NCI-H226 (cell line): ENCODE measurements at regions not wholly inside any gene's neighbourhood (a gene's known extent, or its start where the extent isn't known, plus 50 kb on each side); places are given as distances from the start of the nearest gene placed in this dataset.

Experiments
- DNase-seq: peaks from one replicate; pipeline ENCODE4 v3.0.0-alpha.2; 2015

DNA sequence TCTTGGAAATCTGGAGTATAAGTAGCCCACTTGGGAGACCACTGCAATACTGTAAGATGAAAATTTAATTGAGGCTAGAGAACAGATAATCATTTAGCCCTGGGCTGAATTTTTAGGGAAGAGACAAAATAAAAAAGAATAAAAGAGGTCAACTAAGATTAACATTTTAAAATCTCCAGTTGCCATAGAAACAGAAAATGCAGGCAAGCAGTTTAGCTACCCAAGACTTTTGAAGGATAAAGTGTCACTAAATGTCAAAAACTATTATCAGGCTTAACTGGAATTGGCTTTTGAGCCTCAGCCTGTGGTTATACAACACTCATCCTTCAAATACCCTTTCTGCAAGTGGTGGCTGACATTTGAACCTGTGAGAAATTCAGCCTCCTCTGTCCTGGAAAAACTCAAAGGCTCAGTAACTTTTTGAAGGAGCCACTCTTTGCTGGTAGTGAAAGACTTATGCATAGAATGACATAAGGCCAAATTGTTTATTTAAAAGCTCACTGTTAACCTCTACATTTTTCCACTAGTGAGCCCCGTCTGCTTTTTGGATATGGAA lies 220.7 kb upstream of the KCNJ16 start:
- DNase-seq, result no peak

DNA sequence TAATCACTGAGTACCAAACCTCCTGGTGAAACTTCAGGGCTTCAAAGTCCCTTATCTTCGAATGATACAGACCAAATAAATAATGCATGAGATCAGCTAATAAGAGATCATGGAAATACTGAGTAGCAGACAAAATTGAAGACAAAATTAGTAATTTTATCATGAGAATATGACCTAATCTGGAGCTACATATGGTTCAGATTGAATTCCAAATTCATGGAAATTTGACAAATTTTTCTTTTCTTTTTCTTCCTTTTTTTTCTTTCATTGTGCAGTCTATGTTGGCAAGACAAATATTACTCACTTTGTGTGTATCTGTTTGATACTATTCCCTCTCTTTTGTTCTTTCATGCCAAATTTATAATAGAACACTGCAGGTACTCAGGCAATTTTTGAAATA lies 218.1 kb upstream of the KCNJ16 start:
- no peak for DNase-seq

DNA sequence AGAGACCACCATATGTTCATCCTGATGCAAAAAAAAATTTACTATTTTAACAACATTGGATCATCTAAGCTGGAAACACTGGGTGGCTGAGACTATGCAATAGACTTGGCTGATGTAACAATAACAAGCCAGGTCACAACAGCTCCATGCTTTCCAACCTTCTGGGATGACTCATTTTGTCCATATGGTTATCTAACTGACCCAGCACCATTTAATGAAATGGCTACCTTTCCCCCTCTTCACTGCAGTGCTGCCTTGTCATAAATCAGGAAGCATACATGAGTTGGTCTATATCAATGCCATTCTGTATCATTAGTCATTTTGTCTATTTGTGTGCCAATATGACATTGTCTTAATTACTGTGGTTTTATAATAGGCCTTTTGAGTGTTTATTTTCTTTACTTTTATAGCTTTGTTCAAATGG lies 217.6 kb upstream of the KCNJ16 start:
- DNase-seq, result no peak

DNA sequence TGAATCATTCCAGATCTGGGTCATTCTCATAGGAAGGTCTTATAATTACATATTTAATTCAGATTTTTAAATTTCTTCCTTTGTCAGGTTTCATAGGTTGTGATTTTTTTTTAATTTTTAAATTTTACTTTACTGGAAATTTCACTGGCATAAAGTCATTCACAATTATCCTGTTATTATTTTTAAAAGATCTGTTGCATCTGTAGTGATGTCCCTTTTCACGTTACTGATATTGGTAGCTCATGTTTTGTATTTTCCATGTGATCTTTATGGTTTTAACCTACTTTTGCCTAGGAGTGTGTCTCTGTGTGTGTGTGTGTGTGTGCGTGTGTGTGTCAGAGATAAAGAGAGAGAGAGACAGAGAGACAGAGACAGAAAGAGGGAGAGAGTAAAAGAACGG lies 216.6 kb upstream of the KCNJ16 start:
- no peak for DNase-seq

DNA sequence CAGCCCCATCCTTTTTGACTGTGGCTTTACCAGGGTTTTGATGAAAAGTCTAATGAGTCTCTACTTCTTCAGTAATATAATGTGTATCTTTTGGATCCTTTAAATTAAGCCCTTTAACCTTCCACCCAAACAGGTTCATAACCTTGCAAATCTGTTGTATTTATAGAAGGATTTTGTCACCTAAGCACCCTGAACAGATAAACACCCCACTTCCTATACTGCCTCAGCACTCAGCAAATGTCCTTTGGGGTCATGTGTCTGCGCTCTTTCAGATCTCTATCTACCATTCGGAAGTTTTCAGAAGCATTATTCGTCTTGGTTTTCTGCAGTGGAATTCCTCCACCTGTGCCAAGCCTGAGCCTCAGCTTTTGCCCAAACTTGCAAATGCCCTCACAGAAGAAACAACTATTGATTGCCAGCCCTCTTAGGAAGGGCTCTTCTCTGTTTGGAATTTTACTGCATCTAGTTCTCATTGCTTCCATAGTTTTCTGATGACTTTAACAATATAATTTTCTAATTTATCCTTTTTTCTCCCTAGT lies 214.8 kb upstream of the KCNJ16 start:
- no peak for DNase-seq

DNA sequence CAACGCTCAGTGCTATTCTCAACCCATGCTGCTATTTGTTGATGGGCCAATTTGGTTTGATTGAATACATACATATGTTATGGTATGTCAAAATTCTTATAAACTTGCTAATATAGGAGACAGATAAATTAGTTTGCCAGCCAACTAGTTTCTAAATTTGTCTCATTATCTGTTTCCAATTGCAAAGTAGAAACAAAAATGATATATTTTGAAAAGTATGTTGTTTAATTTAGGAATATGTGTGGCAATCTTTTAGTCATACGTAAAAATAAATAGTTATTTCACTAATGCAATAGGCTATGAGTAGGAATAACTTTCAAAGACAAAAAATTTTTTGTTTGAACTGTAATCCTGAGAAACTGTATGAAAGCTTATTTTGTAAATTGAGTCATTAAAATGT lies 210.6 kb upstream of the KCNJ16 start:
- DNase-seq, result no peak

DNA sequence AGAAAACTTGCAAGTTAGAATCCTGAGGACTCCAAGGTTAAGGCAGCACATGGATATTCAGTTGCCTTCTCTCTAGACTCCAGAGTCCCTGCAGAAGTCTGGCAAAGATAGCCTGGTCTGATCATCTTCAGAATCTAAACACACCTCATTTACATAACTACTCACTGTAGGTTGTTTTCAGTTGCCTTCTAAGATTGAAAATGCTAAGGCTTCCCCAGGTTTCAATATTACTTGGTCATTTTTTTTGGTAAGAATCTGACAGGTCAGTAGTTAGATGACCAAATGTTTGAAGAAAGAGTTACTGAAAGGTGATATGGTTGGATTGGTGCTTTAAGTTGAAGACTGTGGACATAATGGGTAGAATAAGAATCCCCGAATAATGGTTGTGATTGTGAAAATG lies 205.4 kb upstream of the KCNJ16 start:
- DNase-seq, result no peak

DNA sequence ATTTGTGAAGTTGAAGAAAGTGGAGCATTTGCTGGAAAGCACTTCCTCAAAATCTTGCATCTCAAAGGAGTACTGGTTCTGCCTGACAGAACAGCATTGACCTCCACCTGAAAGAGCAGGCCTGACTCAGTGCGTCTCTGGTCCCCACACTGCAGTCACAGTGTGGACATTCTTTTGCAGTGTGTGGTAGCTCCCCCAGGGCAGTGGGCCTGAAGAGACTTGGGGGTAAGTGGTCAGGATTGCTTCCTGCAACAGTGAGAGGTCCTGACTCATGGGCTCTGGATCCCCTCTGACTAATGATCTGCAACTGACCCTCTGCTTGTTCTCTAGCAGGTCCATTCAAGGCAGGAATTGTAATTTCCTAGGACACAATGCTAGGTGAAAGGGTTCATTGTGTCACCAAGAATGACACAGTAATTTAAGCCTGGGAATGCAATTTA lies 204.9 kb upstream of the KCNJ16 start:
- DNase-seq, result peak; percentile 8

DNA sequence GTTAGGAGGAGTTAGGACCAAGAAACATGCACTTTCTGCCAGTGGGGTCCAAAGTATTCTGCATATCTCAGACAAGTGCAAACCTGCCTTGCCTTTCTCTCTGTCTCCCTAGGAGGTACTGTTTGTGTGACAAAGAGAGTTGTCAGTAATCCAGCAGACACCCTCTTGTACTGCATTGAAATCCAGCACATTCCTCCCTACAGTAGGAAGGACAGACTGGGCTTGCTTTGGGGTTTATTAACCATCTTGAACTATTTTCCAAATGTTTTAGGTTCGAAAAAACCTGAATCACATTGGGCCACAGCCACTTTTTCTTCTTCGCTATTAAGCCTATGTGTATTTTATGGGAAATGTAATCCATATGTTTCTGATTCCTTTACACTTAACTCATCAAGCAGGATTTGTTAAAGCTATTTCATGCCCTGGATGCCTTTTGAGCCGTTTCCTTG lies 204.2 kb upstream of the KCNJ16 start:
- no peak for DNase-seq

DNA sequence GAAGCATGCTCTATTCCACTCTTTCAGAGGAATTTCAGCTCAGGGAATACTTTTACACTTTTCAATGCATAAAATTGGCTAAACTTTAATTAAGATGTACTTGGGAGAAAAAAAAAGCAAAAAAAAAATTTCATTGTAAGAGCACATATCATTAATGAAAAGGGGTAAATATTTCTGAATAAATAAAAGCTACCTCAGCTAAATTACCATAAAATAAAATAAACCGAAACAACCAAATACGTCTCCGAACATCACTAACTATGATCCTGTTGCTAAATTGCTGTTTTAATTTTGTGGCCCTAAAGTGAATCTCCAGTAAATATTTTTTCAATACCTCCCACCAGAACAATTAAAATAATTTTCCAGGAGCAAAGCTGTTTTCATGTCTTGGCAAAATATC lies 203.7 kb upstream of the KCNJ16 start:
- no peak for DNase-seq

DNA sequence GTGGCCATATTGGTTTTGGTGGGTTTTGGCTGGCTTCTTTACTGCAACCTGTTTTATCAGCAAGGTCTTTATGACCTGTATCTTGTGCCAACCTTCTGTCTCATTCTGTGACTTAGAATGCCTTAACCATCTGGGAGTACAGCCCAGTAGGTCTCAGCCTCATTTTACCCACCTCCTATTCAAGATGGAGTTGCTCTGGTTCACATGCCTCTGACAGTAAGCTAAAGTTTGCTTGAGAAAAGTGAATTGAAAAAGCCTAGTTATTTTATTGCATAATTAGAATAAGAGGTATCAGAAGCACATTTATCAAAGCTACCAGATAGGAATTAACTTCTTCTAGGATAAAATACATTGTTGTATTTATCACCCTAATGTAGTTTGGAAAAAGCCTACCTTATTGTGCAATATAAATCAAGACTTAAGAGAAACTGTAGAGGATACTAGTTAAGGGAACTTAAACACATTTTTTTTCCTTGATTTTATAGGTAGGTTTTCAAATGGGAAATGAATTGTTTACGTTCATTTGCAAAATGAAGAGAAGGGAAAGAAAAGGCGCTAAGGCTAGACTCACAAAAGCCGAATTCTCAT lies 202.3 kb upstream of the KCNJ16 start:
- no peak for DNase-seq

DNA sequence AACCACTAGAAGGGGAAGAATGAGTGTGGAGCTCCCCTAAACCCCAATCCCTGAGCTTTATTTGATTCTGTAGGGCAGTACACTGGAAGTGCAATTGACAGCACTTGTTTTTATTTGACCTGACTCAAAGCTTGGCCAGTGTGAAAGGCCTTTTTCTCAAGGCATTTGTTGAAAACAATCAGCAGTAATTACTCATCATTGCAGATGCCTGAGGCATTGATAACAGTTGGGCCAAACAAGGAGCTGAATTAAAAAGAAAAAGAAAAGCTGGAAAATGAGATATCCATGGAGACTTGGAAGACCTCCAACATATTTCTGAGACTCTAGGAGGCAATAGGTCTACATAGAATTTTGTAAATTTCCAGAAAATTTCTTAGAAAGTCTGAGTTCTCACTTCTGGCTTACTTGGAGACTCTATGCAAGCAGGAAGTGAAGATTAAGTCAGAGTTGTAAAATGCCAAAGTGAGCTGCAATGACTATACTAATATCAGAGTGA lies 200.8 kb upstream of the KCNJ16 start:
- peak; percentile 60 for DNase-seq

DNA sequence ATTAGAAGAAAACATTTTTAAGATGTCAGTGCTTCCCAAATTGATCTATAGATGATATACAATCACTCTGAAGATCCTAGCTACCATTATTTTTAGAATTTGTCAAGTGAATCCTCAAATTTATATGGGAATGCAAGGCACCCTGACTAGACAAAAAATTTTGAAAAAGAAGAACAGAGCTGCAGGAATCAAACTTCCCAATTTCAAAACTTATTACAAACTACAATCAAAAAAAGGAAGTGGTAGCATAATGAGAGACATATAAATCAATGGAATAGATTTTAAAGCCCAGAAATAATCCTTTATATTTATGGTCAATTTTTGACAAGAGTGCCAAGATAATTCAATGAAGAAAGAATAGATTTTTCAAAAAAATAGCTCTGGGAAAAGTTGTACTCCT lies 198.3 kb upstream of the KCNJ16 start:
- DNase-seq, result no peak

DNA sequence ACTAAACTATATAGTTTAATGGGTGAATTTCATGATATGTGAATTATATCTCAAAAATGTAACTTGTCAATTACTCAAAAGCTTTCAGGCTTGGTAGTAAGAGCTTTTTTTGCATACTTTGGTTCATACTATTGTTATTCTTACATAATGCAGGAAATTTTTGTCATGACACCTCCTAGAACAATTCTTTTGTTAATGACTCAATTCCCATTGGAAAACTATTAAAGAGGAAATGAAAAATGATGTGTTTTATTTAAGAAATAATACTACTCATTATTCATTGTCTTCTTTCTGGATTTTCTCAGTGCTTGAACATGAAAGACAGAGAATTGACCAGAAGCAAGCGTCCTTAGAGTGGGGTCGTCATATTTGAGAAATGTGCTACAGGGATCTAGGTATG lies 196.4 kb upstream of the KCNJ16 start:
- DNase-seq, result no peak

DNA sequence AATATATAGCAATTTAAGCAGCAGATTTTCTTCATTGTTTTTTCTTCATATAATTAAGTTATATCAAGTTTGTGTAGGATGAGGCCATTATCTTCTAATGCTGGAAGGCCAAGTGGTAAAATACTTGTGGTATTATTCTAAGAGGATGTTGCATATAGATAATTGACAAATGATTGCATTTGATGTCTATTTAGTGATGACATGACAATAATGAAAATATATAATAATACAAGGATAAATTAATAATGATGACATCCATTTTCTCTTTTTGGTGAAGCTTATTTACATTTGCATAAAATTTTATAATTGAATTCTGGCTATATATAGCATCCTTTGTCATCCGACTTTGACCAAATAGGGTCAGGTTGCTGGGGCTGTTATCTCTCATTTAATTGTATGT lies 195.4 kb upstream of the KCNJ16 start:
- DNase-seq, result no peak

DNA sequence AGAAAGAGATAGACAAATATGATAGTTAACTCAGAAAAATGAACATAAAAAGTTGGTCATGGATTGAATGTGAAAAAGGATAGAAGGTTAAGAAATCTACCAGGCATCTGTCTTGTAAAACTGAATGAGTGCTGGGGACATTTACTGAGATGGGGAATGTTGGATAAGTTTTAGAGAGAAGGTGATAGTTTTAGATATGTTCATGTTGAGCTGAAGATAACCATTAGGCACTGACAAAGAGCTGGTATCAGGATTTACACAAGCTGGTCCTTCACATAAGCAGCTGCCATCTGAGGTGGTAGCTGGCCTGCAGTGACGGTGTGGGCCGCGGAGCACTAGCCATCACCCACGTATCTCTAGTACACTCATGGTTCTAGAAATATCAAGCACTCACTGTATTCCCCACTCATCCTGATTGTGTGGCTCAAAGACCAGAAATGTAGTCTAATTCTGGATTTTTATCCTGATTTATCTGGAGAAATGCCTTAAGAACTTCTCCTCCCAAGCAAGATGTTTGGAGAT lies 194.4 kb upstream of the KCNJ16 start:
- DNase-seq, result no peak

DNA sequence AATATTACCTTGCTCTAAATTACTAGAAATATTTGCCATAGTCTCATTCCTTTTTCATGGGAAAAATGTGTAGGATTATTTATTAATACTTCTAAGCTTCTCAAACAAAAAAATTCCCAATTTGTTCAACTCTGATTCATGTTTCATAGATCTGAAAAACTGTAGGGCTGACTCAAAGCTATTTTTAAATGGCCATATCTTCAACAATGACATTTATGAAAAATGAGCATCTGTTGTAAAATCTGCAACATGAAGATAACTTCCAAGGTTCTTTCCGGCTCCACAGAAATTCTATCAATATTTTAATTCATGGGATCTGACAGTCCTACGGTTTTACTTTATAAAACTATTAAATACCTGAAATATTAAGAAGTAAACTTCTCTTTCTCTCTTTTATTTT lies 192.7 kb upstream of the KCNJ16 start:
- DNase-seq, result no peak

DNA sequence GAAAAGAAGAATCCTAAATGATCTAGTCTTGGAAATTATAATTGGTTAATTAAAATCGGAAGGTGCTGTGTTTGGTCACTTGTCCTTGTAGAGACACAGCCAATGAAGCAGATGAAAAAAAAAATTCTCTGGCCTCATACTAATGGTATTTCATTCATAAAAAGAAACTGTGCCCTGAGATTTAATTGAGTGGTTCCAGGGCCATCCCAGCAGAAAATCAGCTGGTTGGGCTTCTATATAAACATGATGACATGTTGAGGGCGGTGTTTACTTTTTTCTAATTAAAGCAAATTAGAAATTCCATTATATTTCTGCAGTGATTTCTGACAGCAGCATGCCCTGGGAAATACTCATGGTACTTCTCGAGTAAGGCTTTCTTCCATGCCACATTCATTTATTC lies 191.9 kb upstream of the KCNJ16 start:
- no peak for DNase-seq

DNA sequence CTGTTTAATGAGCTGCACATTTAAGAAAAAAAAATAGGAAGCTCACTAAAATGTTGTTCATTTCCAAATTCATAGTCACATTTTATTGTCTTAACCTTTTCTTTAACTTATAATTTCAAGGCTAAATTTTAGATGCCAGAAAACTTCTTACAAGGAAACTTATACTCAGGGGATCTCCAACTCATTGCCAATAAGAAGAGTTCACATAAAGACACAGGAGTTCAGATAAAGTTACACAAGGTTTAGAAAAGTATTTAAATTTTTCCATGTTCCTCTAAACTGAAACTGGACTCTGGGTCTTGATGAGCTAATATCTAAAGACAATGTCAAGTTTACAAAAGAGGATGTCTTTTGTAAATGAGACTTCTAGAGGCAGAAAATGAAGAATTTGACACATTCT lies 190.7 kb upstream of the KCNJ16 start:
- no peak for DNase-seq

DNA sequence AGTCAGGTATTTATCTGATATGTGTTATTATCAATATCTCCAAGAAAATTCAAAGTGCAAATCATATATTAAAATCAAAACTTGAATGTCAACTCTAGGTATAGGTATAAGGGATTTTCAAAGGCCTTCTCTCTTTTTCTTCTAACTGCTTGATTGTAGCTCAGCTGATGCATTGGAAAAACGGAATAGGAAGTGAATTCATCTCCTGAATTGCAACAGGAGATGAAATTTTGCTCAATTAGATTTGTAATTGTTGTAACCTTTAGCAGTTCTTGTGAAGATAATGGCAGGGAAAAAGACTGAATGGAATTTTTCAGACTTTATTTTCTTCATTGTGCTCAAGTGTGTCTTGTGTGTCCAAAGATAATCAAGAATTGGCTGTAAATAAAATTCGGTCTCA lies 190.2 kb upstream of the KCNJ16 start:
- DNase-seq, result no peak

DNA sequence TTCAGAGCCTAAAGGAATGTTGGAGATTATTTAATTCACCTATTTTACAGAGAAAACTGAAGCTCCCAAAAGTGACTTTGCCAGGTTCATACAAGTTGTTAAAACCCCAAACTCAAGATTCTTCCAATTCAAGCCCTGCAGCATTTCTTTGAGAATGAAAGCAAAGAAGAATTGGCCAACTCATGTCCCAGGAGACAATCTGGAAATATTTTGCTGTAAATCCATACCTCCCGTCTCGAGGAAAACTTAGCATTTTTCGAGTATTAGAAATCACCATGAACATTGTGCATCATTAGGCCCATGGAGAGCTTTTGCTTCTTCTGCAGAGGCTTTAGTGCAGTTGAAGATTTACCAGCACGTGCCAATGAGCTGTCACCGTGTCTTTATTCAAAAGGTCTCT lies 176.4 kb upstream of the KCNJ16 start:
- no peak for DNase-seq

DNA sequence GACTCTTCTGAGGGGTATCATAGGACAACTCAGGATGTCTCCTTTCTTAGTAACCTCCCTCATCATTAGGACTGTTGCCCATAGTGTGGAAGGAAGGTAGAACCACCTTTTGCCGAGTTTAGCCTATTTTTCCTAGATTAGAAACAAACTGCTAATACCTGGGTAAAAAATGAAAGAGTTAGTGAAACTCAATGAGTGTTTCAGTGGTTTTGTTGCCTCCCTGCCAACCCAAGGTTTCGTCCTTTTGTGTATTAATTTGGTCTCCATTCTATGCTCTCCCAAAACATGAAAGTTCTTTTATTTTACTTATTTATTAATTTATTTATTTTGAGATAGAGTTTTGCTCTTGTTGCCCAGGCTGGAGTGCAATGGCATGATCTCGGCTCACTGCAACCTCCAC lies 174.9 kb upstream of the KCNJ16 start:
- DNase-seq, result no peak

DNA sequence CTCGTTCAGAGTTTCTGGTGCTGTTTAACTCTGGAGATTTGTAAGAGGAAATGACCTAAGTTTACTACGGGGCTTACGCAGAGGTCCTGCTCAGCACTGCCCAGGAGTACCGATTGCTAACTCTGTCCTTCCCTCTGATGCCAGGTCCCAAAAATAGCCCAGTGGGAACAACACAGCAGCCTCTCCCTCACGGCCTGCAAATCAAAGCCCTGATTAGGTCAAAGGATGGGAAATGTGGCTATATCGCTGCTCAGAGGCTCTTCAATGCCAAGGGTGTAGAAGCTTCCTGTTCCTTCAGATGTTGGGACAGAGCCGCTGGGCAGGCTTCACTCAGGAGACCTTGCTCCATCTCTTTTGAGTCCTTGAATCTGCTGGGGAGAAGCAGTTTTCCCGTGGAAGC lies 174.2 kb upstream of the KCNJ16 start:
- DNase-seq, result no peak

DNA sequence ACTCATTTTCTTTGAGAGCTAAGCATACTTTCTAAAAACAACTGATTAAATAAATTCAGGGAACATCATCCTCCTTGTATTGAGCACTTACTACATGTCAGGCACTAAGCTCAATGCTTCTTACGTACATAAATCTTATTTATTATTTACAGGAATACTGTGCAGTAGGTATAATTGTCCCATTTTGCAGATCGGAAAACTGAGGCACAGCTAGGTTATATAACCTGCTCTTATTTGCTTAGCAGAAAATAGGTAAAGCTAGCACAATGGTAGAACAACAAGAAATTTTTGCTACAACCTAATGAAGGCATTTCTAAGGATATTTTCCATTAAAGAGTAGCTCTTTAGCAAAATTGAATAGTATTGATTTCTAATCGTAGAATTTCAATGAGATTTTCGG lies 168.7 kb upstream of the KCNJ16 start:
- no peak for DNase-seq
